RKO (cell line): ENCODE measurements at regions not wholly inside any gene's neighbourhood (a gene's known extent, or its start where the extent isn't known, plus 50 kb on each side); places are given as distances from the start of the nearest gene placed in this dataset.
A peak's percentile ranks its signal among the peaks of the same experiment; 100 is the strongest.
"Not testable (repeated sequence)": the region's sequence is repeated elsewhere in the genome, so short reads cannot be mapped to it uniquely, and the experiment has no call there.

ENCODE experiments used
- DNase-seq: peaks from one replicate; pipeline ENCODE4 v3.0.0-alpha.2; 2016; ENCODE audit warnings: low spot score

- DNase-seq, result no peak
Measured at GRCh38 chr12:46945591-46945990, 119.8 kb upstream of the SLC38A4 start.

- DNase-seq, result peak; percentile 86
Measured at GRCh38 chr12:46946137-46946536, 120.3 kb upstream of the SLC38A4 start.

- DNase-seq, result no peak
Measured at GRCh38 chr12:46948936-46949545, 123.2 kb upstream of the SLC38A4 start.

- DNase-seq, result no peak
Measured at GRCh38 chr12:46950094-46950493, 124.3 kb upstream of the SLC38A4 start.

DNA sequence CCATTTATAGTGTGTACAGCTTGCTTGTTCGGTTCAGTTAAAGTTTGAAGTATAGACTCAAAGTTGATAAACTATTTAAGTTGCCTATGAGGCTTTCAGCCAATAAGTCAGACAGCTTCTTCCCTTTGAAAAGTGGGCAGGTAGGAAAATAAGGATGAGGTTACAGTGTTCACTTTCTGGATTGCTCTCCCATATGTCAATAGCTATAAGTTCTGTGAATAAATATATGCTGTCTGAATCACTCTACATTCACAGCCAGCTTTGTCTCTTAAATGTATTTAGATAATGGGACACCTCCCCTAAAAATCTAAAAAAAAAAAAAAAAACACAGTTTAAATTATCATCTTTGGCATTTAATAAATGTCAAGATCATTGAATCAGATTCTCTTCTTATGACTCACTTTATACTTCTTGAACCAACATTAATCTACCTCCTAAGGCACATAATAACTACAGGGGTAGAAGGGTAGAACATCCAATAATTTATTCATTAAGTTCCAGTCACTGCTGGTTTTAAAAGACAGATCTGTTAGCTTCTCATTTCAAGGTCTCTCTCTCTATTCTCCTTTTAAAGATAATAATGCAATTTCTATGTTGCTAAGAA lies 126.4 kb upstream of the PCED1B start:
- no peak for DNase-seq

GRCh38 chr12:46956451-46957035 lies 122.9 kb upstream of the PCED1B start:
- DNase-seq, result no peak

- no peak for DNase-seq
Measured at GRCh38 chr12:46958053-46958452, 121.4 kb upstream of the PCED1B start.

- DNase-seq, result no peak
Measured at GRCh38 chr12:46958599-46959290, 120.7 kb upstream of the PCED1B start.

- DNase-seq, result peak; percentile 93
Measured at GRCh38 chr12:46959502-46959901, 119.9 kb upstream of the PCED1B start.

GRCh38 chr12:46960681-46961080 lies 118.7 kb upstream of the PCED1B start:
- DNase-seq, result no peak

DNA sequence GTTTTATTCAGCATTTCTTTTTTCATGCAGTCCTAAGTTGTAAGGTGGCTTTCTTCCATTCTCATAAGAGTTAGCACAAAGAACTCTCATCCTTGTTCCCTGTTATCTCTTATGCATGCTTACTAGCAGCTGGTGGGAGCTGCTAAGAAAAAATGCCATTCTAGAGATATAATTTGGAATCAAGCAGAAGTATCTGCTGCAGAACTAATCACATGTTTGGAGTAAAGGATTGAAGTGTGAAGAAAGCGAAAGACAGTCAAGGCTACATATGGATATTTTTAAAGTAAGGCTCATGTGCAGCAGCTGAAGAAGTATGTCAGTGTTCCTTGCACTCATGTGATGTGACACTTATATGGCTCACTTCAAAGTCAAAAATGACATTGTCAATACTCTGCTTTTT lies 116.2 kb upstream of the PCED1B start:
- DNase-seq, result no peak

DNA sequence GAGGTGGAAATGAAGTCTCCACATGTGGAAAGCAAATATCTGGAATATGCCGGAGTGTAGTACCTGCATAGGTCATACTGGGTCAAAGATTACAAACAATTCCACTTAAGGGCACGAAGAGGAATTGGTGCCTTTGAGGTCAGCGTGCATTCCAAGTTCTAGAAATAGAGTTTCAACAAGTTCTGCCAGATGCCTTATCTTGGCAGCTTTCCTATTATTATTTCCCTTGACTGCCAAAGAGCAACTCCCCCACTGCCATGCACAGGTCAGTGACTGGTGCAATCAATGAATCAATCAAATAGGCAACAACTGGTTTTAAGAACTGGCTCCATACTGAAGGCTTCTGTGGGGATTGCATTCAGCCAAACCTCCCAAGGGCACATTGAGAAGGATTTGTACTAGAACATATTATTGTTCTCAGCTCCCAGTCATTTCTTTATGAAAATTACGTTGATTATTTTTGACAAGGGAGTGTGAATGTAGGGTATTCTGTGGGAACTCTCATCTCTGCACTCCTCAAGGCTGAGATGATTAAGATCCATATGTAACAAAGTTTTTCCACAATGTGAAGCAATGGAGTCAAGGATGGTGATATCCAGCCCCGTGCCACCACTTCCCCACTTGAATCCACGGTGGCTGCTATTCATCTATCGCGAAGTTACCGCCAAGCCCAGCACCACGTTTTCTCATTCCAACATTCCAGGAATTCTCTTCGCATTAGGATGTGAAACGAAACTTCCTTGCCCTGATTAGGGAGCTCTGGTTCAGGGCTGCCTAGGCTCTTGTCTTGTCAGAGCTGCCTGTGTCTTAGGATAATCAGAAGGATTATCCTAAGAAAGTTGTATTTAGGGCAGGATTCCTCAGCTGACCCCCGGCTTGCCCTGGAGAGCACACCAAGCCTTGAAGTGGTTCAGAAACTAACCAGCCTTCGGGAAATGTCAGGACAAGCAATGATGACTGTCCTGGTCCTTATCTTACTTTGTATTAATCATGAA lies 115.1 kb upstream of the PCED1B start:
- no peak for DNase-seq

GRCh38 chr12:46965137-46965536 lies 114.3 kb upstream of the PCED1B start:
- DNase-seq, result no peak

GRCh38 chr12:46965880-46966279 lies 113.5 kb upstream of the PCED1B start:
- DNase-seq, result no peak

- no peak for DNase-seq
Measured at GRCh38 chr12:46970636-46971035, 108.8 kb upstream of the PCED1B start.

GRCh38 chr12:46973937-46974336 lies 105.5 kb upstream of the PCED1B start:
- not testable (repeated sequence) for DNase-seq

DNA sequence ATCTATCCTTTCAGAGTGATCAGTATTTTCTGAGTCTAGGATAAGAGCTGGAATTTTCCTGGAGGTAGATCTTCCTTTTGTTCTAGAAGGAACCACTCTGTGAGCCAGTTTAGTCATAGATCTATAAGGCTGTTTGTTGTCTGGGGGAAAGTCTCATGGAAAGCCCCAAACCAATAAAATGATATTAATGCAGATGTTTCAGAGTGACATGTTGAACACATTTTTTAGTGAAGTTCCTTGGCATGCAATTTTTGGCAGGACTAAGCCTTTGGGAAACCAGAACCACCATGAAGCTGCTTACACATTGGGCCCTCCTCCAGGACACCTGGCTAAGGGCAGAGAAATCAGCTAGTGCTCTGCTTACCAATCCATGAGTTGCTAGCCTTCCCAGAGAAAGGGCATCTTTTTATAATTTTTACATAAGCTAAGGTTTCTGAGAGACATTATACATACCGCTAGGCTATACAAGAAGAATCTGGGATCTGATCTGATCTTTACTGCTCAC lies 101.5 kb upstream of the PCED1B start:
- DNase-seq, result no peak

DNA sequence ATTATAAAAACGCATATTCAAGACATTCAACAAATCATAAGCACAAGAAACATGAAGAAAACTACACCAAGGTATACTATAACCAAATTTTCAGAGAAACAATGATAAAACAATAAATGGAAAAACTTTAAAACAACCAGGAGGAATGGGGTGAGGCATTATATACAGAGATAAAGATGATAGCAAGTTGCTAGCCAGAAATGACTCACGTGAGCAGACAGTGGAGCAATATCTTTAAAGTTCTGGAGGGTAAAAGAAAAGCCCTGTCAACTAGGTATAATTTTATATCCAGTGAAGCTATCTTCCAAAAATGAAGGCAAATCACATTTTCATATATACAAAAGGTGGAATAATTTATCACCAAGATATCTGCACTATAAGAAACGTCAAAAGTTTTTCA lies 97.8 kb upstream of the PCED1B start:
- no peak for DNase-seq

DNA sequence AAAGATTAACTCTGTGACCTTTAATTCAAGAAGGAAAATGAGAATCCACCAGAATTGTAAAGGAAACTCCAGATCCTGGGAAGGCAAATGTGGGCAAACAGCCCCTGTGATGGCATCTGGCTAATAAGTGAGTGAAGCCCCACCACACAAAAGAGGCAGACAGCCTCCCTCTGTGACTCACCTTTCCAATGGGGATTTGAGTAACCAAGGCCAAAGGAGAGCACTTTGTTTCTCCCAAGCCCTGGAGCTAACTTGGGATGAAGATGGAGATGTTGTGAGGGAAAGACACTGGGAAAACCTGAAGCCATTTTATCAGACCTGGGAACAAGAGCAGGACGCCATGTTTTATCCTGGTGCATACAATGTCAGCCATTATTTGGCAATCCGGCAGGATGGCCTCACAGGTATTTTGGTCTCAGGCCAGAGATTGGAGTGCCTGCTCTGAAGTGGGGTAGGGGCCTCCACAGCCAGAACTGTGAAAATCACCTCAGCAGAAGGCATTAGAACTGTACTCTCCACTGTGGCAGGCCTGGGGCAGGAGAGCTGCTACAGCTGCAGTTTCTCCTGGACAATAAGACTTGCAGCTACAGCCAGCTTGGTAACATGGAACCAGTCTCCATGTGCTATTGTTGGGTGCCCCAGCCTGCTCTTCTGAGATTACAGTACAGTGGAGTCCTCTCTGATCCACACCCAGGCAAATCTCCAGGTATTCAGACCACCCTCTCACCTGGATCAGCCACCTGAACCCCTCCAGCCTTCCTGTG lies 96.6 kb upstream of the PCED1B start:
- no peak for DNase-seq

GRCh38 chr12:46983393-46983793 lies 96.0 kb upstream of the PCED1B start:
- no peak for DNase-seq
